Pancreas (tissue), 10 donors: ENCODE measurements at regions not wholly inside any gene's neighbourhood (a gene's known extent, or its start where the extent isn't known, plus 50 kb on each side); places are given as distances from the start of the nearest gene placed in this dataset.

Experiments
- ATAC-seq, 4 donors: fragments of 200-7000 bp; cut with Tn5 transposase; one replicate each; pipeline versions ENCODE4 v1.8.0 to v1.9.1; 2020; ENCODE audit warnings: mild to moderate bottlenecking in 4 of 4, moderate library complexity in 4 of 4
- DNase-seq, 6 donors: peaks; one replicate each; pipeline ENCODE4 v3.0.0-alpha.2; 2020
- FAIRE-seq: peaks from 2 replicates; lab custom pipeline; 2012; peaks lifted over from hg19 to GRCh38; lab: Jason Lieb, UNC
- H3K27ac ChIP-seq, 4 donors: fragments of 200-600 bp; sonication (generic); 1 replicate in 3 of 4; 2 replicates in 1 of 4; pipeline versions ENCODE4 v1.5.0 to v1.8.0; 2020
- H3K27me3 ChIP-seq, 4 donors: fragments of 200-600 bp; one replicate each; pipeline ENCODE4 v1.8.0; 2021
- H3K36me3 ChIP-seq, 3 donors: fragments of 200-600 bp; sonication (generic) in 1 of 3; one replicate each; pipeline versions ENCODE4 v1.5.0 to v1.8.0; 2020 to 2021
- H3K4me1 ChIP-seq, 3 donors: fragments of 200-600 bp; one replicate each; pipeline ENCODE4 v1.8.0; 2021
- H3K4me3 ChIP-seq, 4 donors: fragments of 200-600 bp; sonication (generic) in 2 of 4; one replicate each; pipeline versions ENCODE4 v1.5.0 to v1.8.0; 2020 to 2021
- H3K9me3 ChIP-seq, 4 donors: fragments of 200-600 bp; one replicate each; pipeline ENCODE4 v1.8.0; 2021
- CTCF ChIP-seq, 4 donors: fragments of 200-600 bp; sonication (generic) in 3 of 4; IDR thresholded peaks; one replicate each; pipeline versions ENCODE4 v1.5.0 to v1.8.0; 2021; ENCODE audit warnings: antibody characterized with exemption in 4 of 4
- WGBS, 2 donors: extraction: QIAGEN DNeasy Blood & Tissue Kit; methylation state at CpG; one replicate each; pipeline ENCODE4 v1.1.7; 2013; 5-methylcytosine and 5-hydroxymethylcytosine counted together
- intact Hi-C, 3 donors: fragments of 100-400 bp; cut with DNase I; formaldehyde crosslinking; loops; one replicate each; pipeline versions ENCODE4 v1.11.1 to v1.14.2; 2022
- donor health status: healthy with polysubstance abuse.
- donor health status: DM: no; HTN: no; CAD: no; lungs with moderate emphysema.
- donor health status: DM: no; HTN: no; CAD: no.
- donor health status: control.
- donor health status: control.
- donor health status: Bipolar disorder and iron deficiency.
- donor health status: DM: yes; HTN: yes; CAD: no.
- donor health status: DM: no; HTN: no; CAD: no.
- donor health status: DM: no; HTN: no; CAD: no.
- donor health status: DM: yes; HTN: yes; CAD: no.

GRCh38 chr5:143581147-143581546, 177.7 kb upstream of the NR3C1 start:
- Histone ChIP-seq H3K27ac (no peak overlapping the region), H3K4me3 (no peak overlapping the region), H3K9me3 (no peaks in the 10 kb centered on the region), H3K36me3 (no peaks in the 10 kb centered on the region), H3K4me1 (no peaks in the 10 kb centered on the region), H3K27me3 (no peaks in the 10 kb centered on the region)
- DNase-seq (no peak), FAIRE-seq (no peak), ATAC-seq (no peak)
- 90 to 99% methylated on average over 3 of the region's 3 CpGs for WGBS, 2 donors
- intact Hi-C loops = no loop called here
- TF ChIP-seq CTCF (IDR thresholded peaks at IDR 0.05) = no peak

GRCh38 chr5:143576711-143577484, 173.4 kb upstream of the NR3C1 start:
- no peak for TF ChIP-seq CTCF (IDR thresholded peaks at IDR 0.05)
- no peak overlapping the region for H3K4me3 ChIP-seq
- H3K36me3 ChIP-seq = no peaks in the 10 kb centered on the region
- no peaks in the 10 kb centered on the region for H3K4me1 ChIP-seq
- no peak for ATAC-seq
- DNase-seq = no peak
- no peak for FAIRE-seq
- H3K27ac ChIP-seq = no peak overlapping the region
- WGBS, 2 donors = 74 to 89% methylated on average over 2 of the region's 2 CpGs
- no peaks in the 10 kb centered on the region for H3K27me3 ChIP-seq
- intact Hi-C loops = no loop called here
- H3K9me3 ChIP-seq = no peaks in the 10 kb centered on the region

GRCh38 chr5:143575286-143575685, 171.8 kb upstream of the NR3C1 start:
- FAIRE-seq (no peak), ATAC-seq (no peak), DNase-seq (no peak)
- no peak overlapping the region for H3K27ac ChIP-seq
- WGBS, 2 donors = 97 to 100% methylated on average over 1 of the region's 1 CpG
- H3K9me3 ChIP-seq = no peaks in the 10 kb centered on the region
- H3K36me3 ChIP-seq = no peaks in the 10 kb centered on the region
- H3K27me3 ChIP-seq = no peaks in the 10 kb centered on the region
- no peak for TF ChIP-seq CTCF (IDR thresholded peaks at IDR 0.05)
- intact Hi-C loops = no loop called here
- H3K4me3 ChIP-seq = no peak overlapping the region
- H3K4me1 ChIP-seq = no peaks in the 10 kb centered on the region

- no peak for TF ChIP-seq CTCF (IDR thresholded peaks at IDR 0.05)
- intact Hi-C loops = no loop called here
- H3K27me3 ChIP-seq = no peaks in the 10 kb centered on the region
- no peaks in the 10 kb centered on the region for H3K36me3 ChIP-seq
- no peak for ATAC-seq
- no peak overlapping the region for H3K4me3 ChIP-seq
- H3K27ac ChIP-seq = no peak overlapping the region
- no peak for FAIRE-seq
- H3K9me3 ChIP-seq = no peaks in the 10 kb centered on the region
- DNase-seq = no peak
- WGBS, 2 donors = 85 to 86% methylated on average over 1 of the region's 1 CpG
- peaks cover 0 to 5% (median 0%) of the 10 kb centered on the region in 3 donors for H3K4me1 ChIP-seq
Observed at GRCh38 chr5:143574236-143574635, 170.8 kb upstream of the NR3C1 start.

- intact Hi-C loops = no loop called here
- WGBS, 2 donors = 76 to 82% methylated on average over 3 of the region's 3 CpGs
- no peaks in the 10 kb centered on the region for H3K36me3 ChIP-seq
- no peaks in the 10 kb centered on the region for H3K27me3 ChIP-seq
- no peaks in the 10 kb centered on the region for H3K9me3 ChIP-seq
- DNase-seq (no peak), ATAC-seq (peak in 2 of 4 donors; percentile 35 to 61), FAIRE-seq (no peak)
- H3K27ac ChIP-seq = no peak overlapping the region
- no peak overlapping the region for H3K4me3 ChIP-seq
- TF ChIP-seq CTCF (IDR thresholded peaks at IDR 0.05) = no peak
- peaks cover 0 to 5% (median 0%) of the 10 kb centered on the region in 3 donors for H3K4me1 ChIP-seq
Observed at GRCh38 chr5:143573568-143574170, 170.2 kb upstream of the NR3C1 start.
